ENCODE measurements at regions not wholly inside any gene's neighbourhood (a gene's known extent, or its start where the extent isn't known, plus 50 kb on each side); places are given as distances from the start of the nearest gene placed in this dataset.

- no peak for TF ChIP-seq CTCF (IDR thresholded peaks at IDR 0.05 in 8 of 11, conservative IDR thresholded peaks at IDR 0.05 in 3 of 11)
- TF ChIP-seq POLR2A (IDR thresholded peaks at IDR 0.05), result no peak
- TF ChIP-seq POLR2AphosphoS5 (IDR thresholded peaks at IDR 0.05), result peak in 1 of 3 donors; percentile 60
Observed at GRCh38 chr5:17381932-17382331, 116.1 kb upstream of the TAF11L2 start.
